ENCODE measurements at regions not wholly inside any gene's neighbourhood (a gene's known extent, or its start where the extent isn't known, plus 50 kb on each side); places are given as distances from the start of the nearest gene placed in this dataset.

- peak; percentile 96 for DNase-seq (ENCODE audit: extremely low spot score, unreplicated experiment)
- Mint-ChIP-seq H3K4me3 (ENCODE audit: unreplicated experiment) (peak overlapping the region; percentile 38), H3K27me3 (ENCODE audit: unreplicated experiment) (peaks cover 60% of the 10 kb centered on the region), H3K36me3 (ENCODE audit: unreplicated experiment) (no peaks in the 10 kb centered on the region), H3K4me1 (ENCODE audit: unreplicated experiment) (peaks cover 7% of the 10 kb centered on the region), H3K27ac (ENCODE audit: unreplicated experiment) (no peak overlapping the region), H3K9me3 (ENCODE audit: unreplicated experiment) (no peaks in the 10 kb centered on the region)
- TF ChIP-seq, protein P1, sequence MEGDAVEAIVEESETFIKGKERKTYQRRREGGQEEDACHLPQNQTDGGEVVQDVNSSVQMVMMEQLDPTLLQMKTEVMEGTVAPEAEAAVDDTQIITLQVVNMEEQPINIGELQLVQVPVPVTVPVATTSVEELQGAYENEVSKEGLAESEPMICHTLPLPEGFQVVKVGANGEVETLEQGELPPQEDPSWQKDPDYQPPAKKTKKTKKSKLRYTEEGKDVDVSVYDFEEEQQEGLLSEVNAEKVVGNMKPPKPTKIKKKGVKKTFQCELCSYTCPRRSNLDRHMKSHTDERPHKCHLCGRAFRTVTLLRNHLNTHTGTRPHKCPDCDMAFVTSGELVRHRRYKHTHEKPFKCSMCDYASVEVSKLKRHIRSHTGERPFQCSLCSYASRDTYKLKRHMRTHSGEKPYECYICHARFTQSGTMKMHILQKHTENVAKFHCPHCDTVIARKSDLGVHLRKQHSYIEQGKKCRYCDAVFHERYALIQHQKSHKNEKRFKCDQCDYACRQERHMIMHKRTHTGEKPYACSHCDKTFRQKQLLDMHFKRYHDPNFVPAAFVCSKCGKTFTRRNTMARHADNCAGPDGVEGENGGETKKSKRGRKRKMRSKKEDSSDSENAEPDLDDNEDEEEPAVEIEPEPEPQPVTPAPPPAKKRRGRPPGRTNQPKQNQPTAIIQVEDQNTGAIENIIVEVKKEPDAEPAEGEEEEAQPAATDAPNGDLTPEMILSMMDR (IDR thresholded peaks at IDR 0.05), result peak; percentile 87
Observed at GRCh38 chr11:45339729-45340519, 53.8 kb upstream of the SYT13 start.

DNA sequence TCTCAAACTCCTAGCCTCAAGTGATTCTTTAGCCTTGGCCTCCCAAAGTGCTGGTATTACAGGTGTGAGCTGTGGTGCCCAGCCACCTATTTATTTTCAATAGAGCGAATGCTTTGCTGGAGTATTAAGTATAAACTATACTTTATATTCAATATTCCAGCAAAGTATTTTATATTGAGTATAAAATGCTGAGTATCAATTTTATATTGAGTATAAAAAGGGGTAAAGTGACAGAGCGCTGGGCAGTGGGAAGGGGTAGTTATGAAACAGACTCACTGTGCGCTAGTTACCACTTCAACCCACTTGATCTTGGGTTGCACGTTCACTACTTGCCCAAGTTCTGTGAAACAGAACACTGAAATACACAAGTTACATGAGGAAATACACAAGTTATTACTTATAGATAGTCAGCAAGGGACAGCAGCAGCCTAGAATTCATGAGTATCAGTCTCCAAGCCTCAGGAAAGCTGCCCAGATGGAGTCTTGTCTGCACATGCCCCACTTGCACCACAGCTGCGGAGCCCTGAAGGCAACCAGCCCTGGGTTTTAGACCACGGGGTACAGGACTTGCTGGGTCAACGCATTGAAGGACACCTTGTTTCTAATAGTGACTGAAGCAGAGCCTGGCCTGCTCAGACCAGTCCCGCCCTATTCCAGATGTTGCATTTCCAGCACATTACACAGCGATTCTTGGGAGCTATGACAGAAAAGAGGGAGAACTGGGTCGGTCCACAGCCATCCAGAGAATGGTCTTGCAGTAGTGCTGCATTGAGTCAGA, 51.6 kb upstream of the SYT13 start:
- no peak overlapping the region for H3K27ac Mint-ChIP-seq (ENCODE audit: unreplicated experiment)
- H3K4me1 Mint-ChIP-seq (ENCODE audit: unreplicated experiment), result peaks cover 15% of the 10 kb centered on the region
- TF ChIP-seq, protein P1 (IDR thresholded peaks at IDR 0.05), result no peak
- peaks cover 45% of the 10 kb centered on the region for H3K27me3 Mint-ChIP-seq (ENCODE audit: unreplicated experiment)
- peak; percentile 57 for DNase-seq (ENCODE audit: extremely low spot score, unreplicated experiment)
- no peaks in the 10 kb centered on the region for H3K36me3 Mint-ChIP-seq (ENCODE audit: unreplicated experiment)
- no peaks in the 10 kb centered on the region for H3K9me3 Mint-ChIP-seq (ENCODE audit: unreplicated experiment)
- no peak overlapping the region for H3K4me3 Mint-ChIP-seq (ENCODE audit: unreplicated experiment)

GRCh38 chr11:45336136-45336535, 50.0 kb upstream of the SYT13 start:
- peak; percentile 42 for DNase-seq (ENCODE audit: extremely low spot score, unreplicated experiment)
- Mint-ChIP-seq H3K27ac (ENCODE audit: unreplicated experiment) (no peak overlapping the region), H3K9me3 (ENCODE audit: unreplicated experiment) (no peaks in the 10 kb centered on the region), H3K27me3 (ENCODE audit: unreplicated experiment) (peaks cover 38% of the 10 kb centered on the region), H3K4me3 (ENCODE audit: unreplicated experiment) (no peak overlapping the region), H3K36me3 (ENCODE audit: unreplicated experiment) (no peaks in the 10 kb centered on the region), H3K4me1 (ENCODE audit: unreplicated experiment) (peaks cover 22% of the 10 kb centered on the region)
- TF ChIP-seq, protein P1 (IDR thresholded peaks at IDR 0.05), result no peak

Data from osteocyte (in vitro differentiated cells).